GM23338 (cell line): ENCODE measurements at regions not wholly inside any gene's neighbourhood (a gene's known extent, or its start where the extent isn't known, plus 50 kb on each side); places are given as distances from the start of the nearest gene placed in this dataset.

ENCODE experiments used
- ATAC-seq: fragments of 200-7000 bp; cut with Tn5 transposase; 3 replicates; pipeline ENCODE4 v1.9.1; 2020
- DNase-seq: peaks from one replicate; pipeline ENCODE4 v3.0.0-alpha.2; 2015; ENCODE audit warnings: low spot score
- H2AFZ ChIP-seq: fragments of 200-600 bp; sonication (generic); 2 replicates; pipeline ENCODE4 v1.8.0; 2016; ENCODE audit warnings: antibody characterized with exemption, mild to moderate bottlenecking, moderate library complexity
- H3F3A ChIP-seq: fragments of 200-600 bp; sonication (generic); replicated peaks from 2 replicates; pipeline ENCODE4 v1.8.0; 2017; ENCODE audit warnings: antibody characterized with exemption, mixed run types, low read depth
- H3K27ac ChIP-seq: fragments of 200-600 bp; sonication (generic); 2 replicates; pipeline ENCODE4 v1.6.1; 2016; ENCODE audit warnings: low read depth
- H3K27me3 ChIP-seq: fragments of 200-600 bp; sonication (generic); 2 replicates; pipeline ENCODE4 v1.8.0; 2016; ENCODE audit warnings: mild to moderate bottlenecking, mixed run types, moderate library complexity; ENCODE audit not compliant: insufficient read depth
- H3K36me3 ChIP-seq: fragments of 200-600 bp; sonication (generic); 2 replicates; pipeline ENCODE4 v1.8.0; 2016; ENCODE audit warnings: mild to moderate bottlenecking; ENCODE audit not compliant: insufficient read depth
- H3K4me1 ChIP-seq: fragments of 200-600 bp; sonication (generic); 2 replicates; pipeline ENCODE4 v1.8.0; 2016; ENCODE audit warnings: mild to moderate bottlenecking, moderate library complexity; ENCODE audit not compliant: insufficient read depth
- H3K4me2 ChIP-seq: fragments of 200-600 bp; sonication (generic); 2 replicates; pipeline ENCODE4 v1.7.1; 2017; ENCODE audit warnings: mixed run types
- H3K4me3 ChIP-seq: fragments of 200-600 bp; sonication (generic); 2 replicates; pipeline ENCODE4 v1.6.1; 2016; ENCODE audit warnings: mixed run types
- H3K79me2 ChIP-seq: fragments of 200-600 bp; sonication (generic); replicated peaks from 2 replicates; pipeline ENCODE4 v1.8.0; 2017; ENCODE audit warnings: mild to moderate bottlenecking; ENCODE audit not compliant: insufficient read depth
- H3K9me2 ChIP-seq: fragments of 200-600 bp; sonication (generic); 2 replicates; pipeline ENCODE4 v1.8.0; 2017; ENCODE audit not compliant: insufficient read depth
- H4K20me1 ChIP-seq: fragments of 200-600 bp; sonication (generic); replicated peaks from 2 replicates; pipeline ENCODE4 v1.8.0; 2017; ENCODE audit warnings: mild to moderate bottlenecking; ENCODE audit not compliant: insufficient read depth
- H3K27ac Mint-ChIP-seq: 2 replicates; pipeline ENCODE4 v1.8.0; 2020; ENCODE audit warnings: inconsistent platforms, mild to moderate bottlenecking, moderate library complexity, mixed read lengths
- H3K27me3 Mint-ChIP-seq: 3 replicates; pipeline ENCODE4 v1.8.0; 2022; ENCODE audit warnings: low read depth, mild to moderate bottlenecking, moderate library complexity, mixed read lengths, inconsistent platforms; ENCODE audit not compliant: insufficient read depth, poor library complexity
- H3K36me3 Mint-ChIP-seq: 3 replicates; pipeline ENCODE4 v1.8.0; 2021; ENCODE audit warnings: low read depth, mild to moderate bottlenecking, inconsistent platforms, moderate library complexity, mixed read lengths
- H3K4me1 Mint-ChIP-seq: 3 replicates; pipeline ENCODE4 v1.8.0; 2020; ENCODE audit warnings: mild to moderate bottlenecking, inconsistent platforms, mixed read lengths
- H3K4me3 Mint-ChIP-seq: 3 replicates; pipeline ENCODE4 v1.8.0; 2021; ENCODE audit warnings: moderate library complexity, mild to moderate bottlenecking, inconsistent platforms, mixed read lengths
- H3K9me3 Mint-ChIP-seq: 3 replicates; pipeline ENCODE4 v1.8.0; 2020; ENCODE audit warnings: moderate library complexity, mild to moderate bottlenecking, inconsistent platforms, mixed read lengths
- CREB1 ChIP-seq: fragments of 250-450 bp; sonication (Bioruptor Pico); IDR thresholded peaks from 2 replicates; pipeline ENCODE4 v1.5.0; 2020; ENCODE audit warnings: low read depth, mild to moderate bottlenecking, moderate library complexity
- EZH2 ChIP-seq: fragments of 200-600 bp; sonication (generic); IDR thresholded peaks from one replicate; pipeline ENCODE4 v1.8.0; 2017; ENCODE audit warnings: antibody characterized with exemption, mild to moderate bottlenecking, low read depth; ENCODE audit not compliant: unreplicated experiment
- EZH2phosphoT487 ChIP-seq: fragments of 200-600 bp; sonication (generic); IDR thresholded peaks from one replicate; pipeline ENCODE4 v1.8.1; 2018; ENCODE audit warnings: antibody characterized with exemption; ENCODE audit not compliant: unreplicated experiment
- JUNB ChIP-seq: IDR thresholded peaks from one replicate; pipeline ENCODE4 v1.6.1; 2016; ENCODE audit warnings: antibody characterized with exemption; ENCODE audit not compliant: unreplicated experiment
- NANOG ChIP-seq: IDR thresholded peaks from 2 replicates; pipeline ENCODE4 v1.6.1; 2016; ENCODE audit warnings: antibody characterized with exemption, borderline replicate concordance
- POLR2AphosphoS5 ChIP-seq: IDR thresholded peaks from 2 replicates; pipeline ENCODE4 v1.6.1; 2016; ENCODE audit warnings: antibody characterized with exemption, low read depth
- STAT1 ChIP-seq: IDR thresholded peaks from one replicate; pipeline ENCODE4 v1.6.1; 2016; ENCODE audit warnings: antibody characterized with exemption; ENCODE audit not compliant: unreplicated experiment
- ZNF114 ChIP-seq: fragments of 250-450 bp; sonication (Bioruptor Pico); IDR thresholded peaks from 2 replicates; pipeline ENCODE4 v1.5.0; 2020; ENCODE audit warnings: mild to moderate bottlenecking, moderate library complexity
- ZNF331 ChIP-seq: fragments of 250-450 bp; sonication (Bioruptor Pico); IDR thresholded peaks from 2 replicates; pipeline ENCODE4 v1.5.0; 2020; ENCODE audit warnings: low read depth, mild to moderate bottlenecking, moderate library complexity
- TF ChIP-seq, protein P1 (sequence below), 2 experiments: fragments of 200-600 bp in 1 of 2; sonication (generic) in 1 of 2; conservative IDR thresholded peaks; 2 replicates each; pipeline versions ENCODE4 v1.5.1 to v1.6.1; 2016 to 2017; ENCODE audit warnings: antibody characterized with exemption in 2 of 2, low read depth in 2 of 2, mild to moderate bottlenecking in 2 of 2, moderate library complexity in 1 of 2
- TF ChIP-seq, protein P2 (sequence below): fragments of 250-450 bp; sonication (Bioruptor Pico); IDR thresholded peaks from 2 replicates; pipeline ENCODE4 v1.5.0; 2020; ENCODE audit warnings: mild to moderate bottlenecking, moderate library complexity
- TF ChIP-seq, protein P3 (sequence below): IDR thresholded peaks from 2 replicates; pipeline ENCODE4 v1.6.1; 2016; ENCODE audit warnings: antibody characterized with exemption
- TF ChIP-seq, protein P4 (sequence below): IDR thresholded peaks from one replicate; pipeline ENCODE4 v1.6.1; 2018; ENCODE audit warnings: antibody characterized with exemption; ENCODE audit not compliant: unreplicated experiment

GRCh38 chr7:36064676-36065075, 88.4 kb upstream of the EEPD1 start:
- no peak overlapping the region for H3K4me3 ChIP-seq
- peaks cover 13% of the 10 kb centered on the region for H3K4me1 Mint-ChIP-seq
- H3K27me3 ChIP-seq = no peaks in the 10 kb centered on the region
- H3K36me3 ChIP-seq = no peaks in the 10 kb centered on the region
- no peak overlapping the region for H3K27ac Mint-ChIP-seq
- H3K36me3 Mint-ChIP-seq = peaks cover 7% of the 10 kb centered on the region
- H3K27me3 Mint-ChIP-seq = peaks cover 1% of the 10 kb centered on the region
- H3K4me2 ChIP-seq = no peak overlapping the region
- H3K79me2 ChIP-seq = no peaks in the 10 kb centered on the region
- ATAC-seq (no peak), DNase-seq (no peak)
- TF ChIP-seq EZH2phosphoT487 (no peak), POLR2AphosphoS5 (no peak), EZH2 (no peak), CREB1 (CRISPR knock-in tag) (no peak), ZNF114 (CRISPR knock-in tag) (no peak), ZNF331 (no peak), NANOG (no peak), JUNB (no peak), STAT1 (no peak)
- TF ChIP-seq, protein P1, sequence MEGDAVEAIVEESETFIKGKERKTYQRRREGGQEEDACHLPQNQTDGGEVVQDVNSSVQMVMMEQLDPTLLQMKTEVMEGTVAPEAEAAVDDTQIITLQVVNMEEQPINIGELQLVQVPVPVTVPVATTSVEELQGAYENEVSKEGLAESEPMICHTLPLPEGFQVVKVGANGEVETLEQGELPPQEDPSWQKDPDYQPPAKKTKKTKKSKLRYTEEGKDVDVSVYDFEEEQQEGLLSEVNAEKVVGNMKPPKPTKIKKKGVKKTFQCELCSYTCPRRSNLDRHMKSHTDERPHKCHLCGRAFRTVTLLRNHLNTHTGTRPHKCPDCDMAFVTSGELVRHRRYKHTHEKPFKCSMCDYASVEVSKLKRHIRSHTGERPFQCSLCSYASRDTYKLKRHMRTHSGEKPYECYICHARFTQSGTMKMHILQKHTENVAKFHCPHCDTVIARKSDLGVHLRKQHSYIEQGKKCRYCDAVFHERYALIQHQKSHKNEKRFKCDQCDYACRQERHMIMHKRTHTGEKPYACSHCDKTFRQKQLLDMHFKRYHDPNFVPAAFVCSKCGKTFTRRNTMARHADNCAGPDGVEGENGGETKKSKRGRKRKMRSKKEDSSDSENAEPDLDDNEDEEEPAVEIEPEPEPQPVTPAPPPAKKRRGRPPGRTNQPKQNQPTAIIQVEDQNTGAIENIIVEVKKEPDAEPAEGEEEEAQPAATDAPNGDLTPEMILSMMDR (conservative IDR thresholded peaks at IDR 0.05; ENCODE audit: low read depth in 2 of 2) = no peak
- TF ChIP-seq, protein P2, sequence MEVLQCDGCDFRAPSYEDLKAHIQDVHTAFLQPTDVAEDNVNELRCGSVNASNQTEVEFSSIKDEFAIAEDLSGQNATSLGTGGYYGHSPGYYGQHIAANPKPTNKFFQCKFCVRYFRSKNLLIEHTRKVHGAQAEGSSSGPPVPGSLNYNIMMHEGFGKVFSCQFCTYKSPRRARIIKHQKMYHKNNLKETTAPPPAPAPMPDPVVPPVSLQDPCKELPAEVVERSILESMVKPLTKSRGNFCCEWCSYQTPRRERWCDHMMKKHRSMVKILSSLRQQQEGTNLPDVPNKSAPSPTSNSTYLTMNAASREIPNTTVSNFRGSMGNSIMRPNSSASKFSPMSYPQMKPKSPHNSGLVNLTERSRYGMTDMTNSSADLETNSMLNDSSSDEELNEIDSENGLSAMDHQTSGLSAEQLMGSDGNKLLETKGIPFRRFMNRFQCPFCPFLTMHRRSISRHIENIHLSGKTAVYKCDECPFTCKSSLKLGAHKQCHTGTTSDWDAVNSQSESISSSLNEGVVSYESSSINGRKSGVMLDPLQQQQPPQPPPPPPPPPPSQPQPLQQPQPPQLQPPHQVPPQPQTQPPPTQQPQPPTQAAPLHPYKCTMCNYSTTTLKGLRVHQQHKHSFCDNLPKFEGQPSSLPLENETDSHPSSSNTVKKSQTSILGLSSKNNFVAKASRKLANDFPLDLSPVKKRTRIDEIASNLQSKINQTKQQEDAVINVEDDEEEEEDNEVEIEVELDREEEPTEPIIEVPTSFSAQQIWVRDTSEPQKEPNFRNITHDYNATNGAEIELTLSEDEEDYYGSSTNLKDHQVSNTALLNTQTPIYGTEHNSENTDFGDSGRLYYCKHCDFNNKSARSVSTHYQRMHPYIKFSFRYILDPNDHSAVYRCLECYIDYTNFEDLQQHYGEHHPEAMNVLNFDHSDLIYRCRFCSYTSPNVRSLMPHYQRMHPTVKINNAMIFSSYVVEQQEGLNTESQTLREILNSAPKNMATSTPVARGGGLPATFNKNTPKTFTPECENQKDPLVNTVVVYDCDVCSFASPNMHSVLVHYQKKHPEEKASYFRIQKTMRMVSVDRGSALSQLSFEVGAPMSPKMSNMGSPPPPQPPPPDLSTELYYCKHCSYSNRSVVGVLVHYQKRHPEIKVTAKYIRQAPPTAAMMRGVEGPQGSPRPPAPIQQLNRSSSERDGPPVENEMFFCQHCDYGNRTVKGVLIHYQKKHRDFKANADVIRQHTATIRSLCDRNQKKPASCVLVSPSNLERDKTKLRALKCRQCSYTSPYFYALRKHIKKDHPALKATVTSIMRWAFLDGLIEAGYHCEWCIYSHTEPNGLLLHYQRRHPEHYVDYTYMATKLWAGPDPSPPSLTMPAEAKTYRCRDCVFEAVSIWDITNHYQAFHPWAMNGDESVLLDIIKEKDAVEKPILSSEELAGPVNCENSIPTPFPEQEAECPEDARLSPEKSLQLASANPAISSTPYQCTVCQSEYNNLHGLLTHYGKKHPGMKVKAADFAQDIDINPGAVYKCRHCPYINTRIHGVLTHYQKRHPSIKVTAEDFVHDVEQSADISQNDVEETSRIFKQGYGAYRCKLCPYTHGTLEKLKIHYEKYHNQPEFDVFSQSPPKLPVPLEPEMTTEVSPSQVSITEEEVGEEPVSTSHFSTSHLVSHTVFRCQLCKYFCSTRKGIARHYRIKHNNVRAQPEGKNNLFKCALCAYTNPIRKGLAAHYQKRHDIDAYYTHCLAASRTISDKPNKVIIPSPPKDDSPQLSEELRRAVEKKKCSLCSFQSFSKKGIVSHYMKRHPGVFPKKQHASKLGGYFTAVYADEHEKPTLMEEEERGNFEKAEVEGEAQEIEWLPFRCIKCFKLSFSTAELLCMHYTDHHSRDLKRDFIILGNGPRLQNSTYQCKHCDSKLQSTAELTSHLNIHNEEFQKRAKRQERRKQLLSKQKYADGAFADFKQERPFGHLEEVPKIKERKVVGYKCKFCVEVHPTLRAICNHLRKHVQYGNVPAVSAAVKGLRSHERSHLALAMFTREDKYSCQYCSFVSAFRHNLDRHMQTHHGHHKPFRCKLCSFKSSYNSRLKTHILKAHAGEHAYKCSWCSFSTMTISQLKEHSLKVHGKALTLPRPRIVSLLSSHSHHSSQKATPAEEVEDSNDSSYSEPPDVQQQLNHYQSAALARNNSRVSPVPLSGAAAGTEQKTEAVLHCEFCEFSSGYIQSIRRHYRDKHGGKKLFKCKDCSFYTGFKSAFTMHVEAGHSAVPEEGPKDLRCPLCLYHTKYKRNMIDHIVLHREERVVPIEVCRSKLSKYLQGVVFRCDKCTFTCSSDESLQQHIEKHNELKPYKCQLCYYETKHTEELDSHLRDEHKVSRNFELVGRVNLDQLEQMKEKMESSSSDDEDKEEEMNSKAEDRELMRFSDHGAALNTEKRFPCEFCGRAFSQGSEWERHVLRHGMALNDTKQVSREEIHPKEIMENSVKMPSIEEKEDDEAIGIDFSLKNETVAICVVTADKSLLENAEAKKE = no peak
- TF ChIP-seq, protein P3, sequence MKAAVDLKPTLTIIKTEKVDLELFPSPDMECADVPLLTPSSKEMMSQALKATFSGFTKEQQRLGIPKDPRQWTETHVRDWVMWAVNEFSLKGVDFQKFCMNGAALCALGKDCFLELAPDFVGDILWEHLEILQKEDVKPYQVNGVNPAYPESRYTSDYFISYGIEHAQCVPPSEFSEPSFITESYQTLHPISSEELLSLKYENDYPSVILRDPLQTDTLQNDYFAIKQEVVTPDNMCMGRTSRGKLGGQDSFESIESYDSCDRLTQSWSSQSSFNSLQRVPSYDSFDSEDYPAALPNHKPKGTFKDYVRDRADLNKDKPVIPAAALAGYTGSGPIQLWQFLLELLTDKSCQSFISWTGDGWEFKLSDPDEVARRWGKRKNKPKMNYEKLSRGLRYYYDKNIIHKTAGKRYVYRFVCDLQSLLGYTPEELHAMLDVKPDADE = no peak
- TF ChIP-seq, protein P4, sequence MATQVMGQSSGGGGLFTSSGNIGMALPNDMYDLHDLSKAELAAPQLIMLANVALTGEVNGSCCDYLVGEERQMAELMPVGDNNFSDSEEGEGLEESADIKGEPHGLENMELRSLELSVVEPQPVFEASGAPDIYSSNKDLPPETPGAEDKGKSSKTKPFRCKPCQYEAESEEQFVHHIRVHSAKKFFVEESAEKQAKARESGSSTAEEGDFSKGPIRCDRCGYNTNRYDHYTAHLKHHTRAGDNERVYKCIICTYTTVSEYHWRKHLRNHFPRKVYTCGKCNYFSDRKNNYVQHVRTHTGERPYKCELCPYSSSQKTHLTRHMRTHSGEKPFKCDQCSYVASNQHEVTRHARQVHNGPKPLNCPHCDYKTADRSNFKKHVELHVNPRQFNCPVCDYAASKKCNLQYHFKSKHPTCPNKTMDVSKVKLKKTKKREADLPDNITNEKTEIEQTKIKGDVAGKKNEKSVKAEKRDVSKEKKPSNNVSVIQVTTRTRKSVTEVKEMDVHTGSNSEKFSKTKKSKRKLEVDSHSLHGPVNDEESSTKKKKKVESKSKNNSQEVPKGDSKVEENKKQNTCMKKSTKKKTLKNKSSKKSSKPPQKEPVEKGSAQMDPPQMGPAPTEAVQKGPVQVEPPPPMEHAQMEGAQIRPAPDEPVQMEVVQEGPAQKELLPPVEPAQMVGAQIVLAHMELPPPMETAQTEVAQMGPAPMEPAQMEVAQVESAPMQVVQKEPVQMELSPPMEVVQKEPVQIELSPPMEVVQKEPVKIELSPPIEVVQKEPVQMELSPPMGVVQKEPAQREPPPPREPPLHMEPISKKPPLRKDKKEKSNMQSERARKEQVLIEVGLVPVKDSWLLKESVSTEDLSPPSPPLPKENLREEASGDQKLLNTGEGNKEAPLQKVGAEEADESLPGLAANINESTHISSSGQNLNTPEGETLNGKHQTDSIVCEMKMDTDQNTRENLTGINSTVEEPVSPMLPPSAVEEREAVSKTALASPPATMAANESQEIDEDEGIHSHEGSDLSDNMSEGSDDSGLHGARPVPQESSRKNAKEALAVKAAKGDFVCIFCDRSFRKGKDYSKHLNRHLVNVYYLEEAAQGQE = no peak
- H4K20me1 ChIP-seq = no peaks in the 10 kb centered on the region
- H3K4me1 ChIP-seq = 0 out of 2 replicates have a peak, but pooled peaks cover 5% of the 10 kb centered on the region
- H2AFZ ChIP-seq = no peak overlapping the region
- H3K4me3 Mint-ChIP-seq = no peak overlapping the region
- H3K9me3 Mint-ChIP-seq = peaks cover 11% of the 10 kb centered on the region; the same call in 2 of the 3 replicates
- no peaks in the 10 kb centered on the region; the same call in none of the 2 replicates for H3K9me2 ChIP-seq
- no peaks in the 10 kb centered on the region for H3F3A ChIP-seq
- H3K27ac ChIP-seq = no peak overlapping the region
